Activated naive CD4-positive, alpha-beta T cell treated with Interleukin-2 at 50 U/mL for 16 hours (primary cell): ENCODE measurements at regions not wholly inside any gene's neighbourhood (a gene's known extent, or its start where the extent isn't known, plus 50 kb on each side); places are given as distances from the start of the nearest gene placed in this dataset.

Source experiments
- DNase-seq: peaks from one replicate; pipeline ENCODE4 v3.0.0-alpha.2; 2020

GRCh38 chr1:38326856-38327255, 280.3 kb upstream of the POU3F1 start:
- DNase-seq: no peak

- no peak for DNase-seq
Measured at GRCh38 chr1:38326135-38326534, 279.5 kb upstream of the POU3F1 start.

GRCh38 chr1:38312753-38313152, 266.2 kb upstream of the POU3F1 start:
- no peak for DNase-seq

- no peak for DNase-seq
Measured at GRCh38 chr1:38310079-38310478, 263.5 kb upstream of the POU3F1 start.

GRCh38 chr1:38308780-38309179, 262.2 kb upstream of the POU3F1 start:
- DNase-seq: no peak

- no peak for DNase-seq
Measured at GRCh38 chr1:38305666-38306065, 259.1 kb upstream of the POU3F1 start.

GRCh38 chr1:38303843-38304242, 257.2 kb upstream of the POU3F1 start:
- DNase-seq: no peak

GRCh38 chr1:38301040-38301439, 254.4 kb upstream of the POU3F1 start:
- no peak for DNase-seq

GRCh38 chr1:38300616-38301015, 254.0 kb upstream of the POU3F1 start:
- no peak for DNase-seq

- no peak for DNase-seq
Measured at GRCh38 chr1:38297842-38298241, 251.2 kb upstream of the POU3F1 start.

- no peak for DNase-seq
Measured at GRCh38 chr1:38297246-38297645, 250.7 kb upstream of the POU3F1 start.

GRCh38 chr1:38296047-38296446, 249.5 kb upstream of the POU3F1 start:
- DNase-seq: no peak

GRCh38 chr1:38293567-38293966, 247.0 kb upstream of the POU3F1 start:
- no peak for DNase-seq

GRCh38 chr1:38292969-38293368, 246.4 kb upstream of the POU3F1 start:
- no peak for DNase-seq

- no peak for DNase-seq
Measured at GRCh38 chr1:38291906-38292521, 245.4 kb upstream of the POU3F1 start.

GRCh38 chr1:38291336-38291735, 244.7 kb upstream of the POU3F1 start:
- no peak for DNase-seq

- no peak for DNase-seq
Measured at GRCh38 chr1:38289034-38289433, 242.4 kb upstream of the POU3F1 start.

GRCh38 chr1:38287547-38287946, 241.0 kb upstream of the POU3F1 start:
- no peak for DNase-seq

GRCh38 chr1:38287036-38287435, 240.4 kb upstream of the POU3F1 start:
- DNase-seq: no peak

- DNase-seq: no peak
Measured at GRCh38 chr1:38285807-38286530, 239.4 kb upstream of the POU3F1 start.

- no peak for DNase-seq
Measured at GRCh38 chr1:38284953-38285352, 238.4 kb upstream of the POU3F1 start.

- no peak for DNase-seq
Measured at GRCh38 chr1:38283696-38284470, 237.3 kb upstream of the POU3F1 start.

- no peak for DNase-seq
Measured at GRCh38 chr1:38279148-38279547, 232.6 kb upstream of the POU3F1 start.

- DNase-seq: no peak
Measured at GRCh38 chr1:38277646-38278045, 231.1 kb upstream of the POU3F1 start.
